Adrenal gland (tissue), 9 donors: ENCODE measurements at regions not wholly inside any gene's neighbourhood (a gene's known extent, or its start where the extent isn't known, plus 50 kb on each side); places are given as distances from the start of the nearest gene placed in this dataset.

ENCODE experiments used
- DNase-seq, 7 donors: peaks; one replicate each; pipeline ENCODE4 v3.0.0-alpha.2; 2019 to 2020
- H3K27ac ChIP-seq, 5 donors: fragments of 200-600 bp; sonication (generic) in 4 of 5; 1 replicate in 3 of 5; 2 replicates in 2 of 5; pipeline versions ENCODE4 v1.5.1 to v1.8.0; 2016 to 2020; ENCODE audit warnings: mild to moderate bottlenecking in 1 of 5
- H3K27me3 ChIP-seq: fragments of 200-600 bp; 2 replicates; pipeline ENCODE4 v1.8.0; 2021
- H3K36me3 ChIP-seq, 2 donors: fragments of 200-600 bp; replicated peaks in 1 of 2; 1 replicate in 1 of 2; 2 replicates in 1 of 2; pipeline versions ENCODE4 v1.5.1 to v1.8.0; 2018 to 2022
- H3K4me1 ChIP-seq, 2 donors: fragments of 200-600 bp; replicated peaks in 1 of 2; 1 replicate in 1 of 2; 2 replicates in 1 of 2; pipeline versions ENCODE4 v1.5.1 to v1.8.0; 2018 to 2021
- H3K4me3 ChIP-seq, 4 donors: fragments of 200-600 bp; sonication (generic) in 3 of 4; one replicate each; pipeline ENCODE4 v1.5.1; 2016 to 2018
- H3K9me3 ChIP-seq, 3 donors: fragments of 200-600 bp; sonication (generic) in 1 of 3; replicated peaks in 1 of 3; 1 replicate in 2 of 3; 2 replicates in 1 of 3; pipeline versions ENCODE4 v1.5.1 to v1.8.0; 2016 to 2021
- CTCF ChIP-seq, 6 experiments: fragments of 450-650 bp in 4 of 6; fragments of 200-600 bp in 2 of 6; sonication (generic) in 1 of 6; IDR thresholded peaks; 1 replicate in 5 of 6; 2 replicates in 1 of 6; pipeline versions ENCODE4 v1.5.1 to v1.8.0; 2016 to 2021; ENCODE audit warnings: antibody characterized with exemption in 6 of 6, mild to moderate bottlenecking in 2 of 6, moderate library complexity in 1 of 6
- POLR2A ChIP-seq, 2 donors: fragments of 450-650 bp; IDR thresholded peaks; one replicate each; pipeline ENCODE4 v1.6.1; 2017; ENCODE audit warnings: antibody characterized with exemption in 2 of 2, mild to moderate bottlenecking in 2 of 2, moderate library complexity in 1 of 2
- WGBS, 4 donors: extraction: QIAGEN DNeasy Blood & Tissue Kit in 2 of 4; methylation state at CpG; one replicate each; pipeline versions ENCODE4 v1.1.5 to v1.1.7; 2013 to 2017; 5-methylcytosine and 5-hydroxymethylcytosine counted together
- intact Hi-C, 2 donors: fragments of 100-400 bp; cut with DNase I; formaldehyde crosslinking; loops; one replicate each; pipeline versions ENCODE4 v1.14.1 to v1.15.0; 2022 to 2023
- donor health status: healthy with polysubstance abuse.
- donor health status: Bipolar disorder and iron deficiency.
- donor health status: DM: yes; HTN: yes; CAD: no.
- donor health status: DM: no; HTN: no; CAD: no.
- donor health status: DM: no; HTN: no; CAD: no.

GRCh38 chr13:67377919-67378318, 147.8 kb upstream of the PCDH9 start:
- Histone ChIP-seq H3K36me3 (no peaks in the 10 kb centered on the region), H3K27me3 (no peaks in the 10 kb centered on the region), H3K9me3 (no peaks in the 10 kb centered on the region), H3K4me3 (no peak overlapping the region), H3K27ac (no peak overlapping the region), H3K4me1 (no peaks in the 10 kb centered on the region)
- no peak for TF ChIP-seq POLR2A (IDR thresholded peaks at IDR 0.05)
- TF ChIP-seq CTCF (IDR thresholded peaks at IDR 0.05) = no peak
- 81 to 93% (median 87%) methylated on average over 1 of the region's 1 CpG for WGBS, 4 donors
- intact Hi-C loops = no loop called here
- no peak for DNase-seq

- Histone ChIP-seq H3K4me1 (no peaks in the 10 kb centered on the region), H3K9me3 (no peaks in the 10 kb centered on the region), H3K4me3 (no peak overlapping the region), H3K27ac (no peak overlapping the region), H3K36me3 (no peaks in the 10 kb centered on the region), H3K27me3 (no peaks in the 10 kb centered on the region)
- TF ChIP-seq POLR2A (IDR thresholded peaks at IDR 0.05) (no peak), CTCF (IDR thresholded peaks at IDR 0.05) (no peak)
- no peak for DNase-seq
- 64 to 70% (median 67%) methylated on average over 1 of the region's 1 CpG for WGBS, 4 donors
- intact Hi-C loops = no loop called here
Measured at GRCh38 chr13:67374391-67374790, 144.3 kb upstream of the PCDH9 start.

GRCh38 chr13:67372868-67373464, 142.8 kb upstream of the PCDH9 start:
- Histone ChIP-seq H3K4me3 (no peak overlapping the region), H3K4me1 (no peaks in the 10 kb centered on the region), H3K27me3 (no peaks in the 10 kb centered on the region), H3K36me3 (no peaks in the 10 kb centered on the region), H3K9me3 (no peaks in the 10 kb centered on the region), H3K27ac (no peak overlapping the region)
- 64 to 69% (median 66%) methylated on average over 1 of the region's 1 CpG for WGBS, 4 donors
- no peak for DNase-seq
- intact Hi-C loops = no loop called here
- TF ChIP-seq CTCF (IDR thresholded peaks at IDR 0.05) = no peak
- no peak for TF ChIP-seq POLR2A (IDR thresholded peaks at IDR 0.05)

GRCh38 chr13:67369895-67370660, 139.9 kb upstream of the PCDH9 start:
- Histone ChIP-seq H3K4me1 (no peaks in the 10 kb centered on the region), H3K36me3 (no peaks in the 10 kb centered on the region), H3K4me3 (no peak overlapping the region), H3K27ac (no peak overlapping the region), H3K9me3 (no peaks in the 10 kb centered on the region), H3K27me3 (no peaks in the 10 kb centered on the region)
- intact Hi-C loops = no loop called here
- 59 to 70% (median 63%) methylated on average over 6 of the region's 6 CpGs for WGBS, 4 donors
- TF ChIP-seq POLR2A (IDR thresholded peaks at IDR 0.05) (no peak), CTCF (IDR thresholded peaks at IDR 0.05) (no peak)
- no peak for DNase-seq
